ENCODE measurements at regions not wholly inside any gene's neighbourhood (a gene's known extent, or its start where the extent isn't known, plus 50 kb on each side); places are given as distances from the start of the nearest gene placed in this dataset.

- no peak for DNase-seq (ENCODE audit: low spot score)
- in situ Hi-C loops (cut with MboI; ENCODE audit: low pct_unique_long_range_greater_than_20kb, low sequenced_read_pairs, unreplicated experiment): no loop called here
- TF ChIP-seq CTCF (IDR thresholded peaks at IDR 0.05; ENCODE audit: extremely low read depth, insufficient read depth, missing control alignments): no peak
Observed at GRCh38 chr6:91565207-91565606, 978.3 kb upstream of the MAP3K7 start.

GRCh38 chr6:91562955-91563354 is 976.1 kb upstream of the MAP3K7 start:
- no peak for TF ChIP-seq CTCF (IDR thresholded peaks at IDR 0.05; ENCODE audit: extremely low read depth, insufficient read depth, missing control alignments)
- in situ Hi-C loops (cut with MboI; ENCODE audit: low pct_unique_long_range_greater_than_20kb, low sequenced_read_pairs, unreplicated experiment): no loop called here
- DNase-seq (ENCODE audit: low spot score): no peak

GRCh38 chr6:91560409-91560808 is 973.5 kb upstream of the MAP3K7 start:
- no peak for TF ChIP-seq CTCF (IDR thresholded peaks at IDR 0.05; ENCODE audit: extremely low read depth, insufficient read depth, missing control alignments)
- no peak for DNase-seq (ENCODE audit: low spot score)
- in situ Hi-C loops (cut with MboI; ENCODE audit: low pct_unique_long_range_greater_than_20kb, low sequenced_read_pairs, unreplicated experiment): no loop called here

GRCh38 chr6:91540902-91541301 is 954.0 kb upstream of the MAP3K7 start:
- in situ Hi-C loops (cut with MboI; ENCODE audit: low pct_unique_long_range_greater_than_20kb, low sequenced_read_pairs, unreplicated experiment): no loop called here
- no peak for DNase-seq (ENCODE audit: low spot score)
- TF ChIP-seq CTCF (IDR thresholded peaks at IDR 0.05; ENCODE audit: extremely low read depth, insufficient read depth, missing control alignments): no peak

- in situ Hi-C loops (cut with MboI; ENCODE audit: low pct_unique_long_range_greater_than_20kb, low sequenced_read_pairs, unreplicated experiment): no loop called here
- TF ChIP-seq CTCF (IDR thresholded peaks at IDR 0.05; ENCODE audit: extremely low read depth, insufficient read depth, missing control alignments): no peak
- DNase-seq (ENCODE audit: low spot score): no peak
Observed at GRCh38 chr6:91539456-91539855, 952.6 kb upstream of the MAP3K7 start.

GRCh38 chr6:91538622-91539021 is 951.8 kb upstream of the MAP3K7 start:
- DNase-seq (ENCODE audit: low spot score): no peak
- in situ Hi-C loops (cut with MboI; ENCODE audit: low pct_unique_long_range_greater_than_20kb, low sequenced_read_pairs, unreplicated experiment): no loop called here
- TF ChIP-seq CTCF (IDR thresholded peaks at IDR 0.05; ENCODE audit: extremely low read depth, insufficient read depth, missing control alignments): no peak

GRCh38 chr6:91534614-91535013 is 947.7 kb upstream of the MAP3K7 start:
- peak; percentile 13 for TF ChIP-seq CTCF (IDR thresholded peaks at IDR 0.05; ENCODE audit: extremely low read depth, insufficient read depth, missing control alignments)
- DNase-seq (ENCODE audit: low spot score): no peak
- in situ Hi-C loops (cut with MboI; ENCODE audit: low pct_unique_long_range_greater_than_20kb, low sequenced_read_pairs, unreplicated experiment): no loop called here

Data from GM13977 (cell line).